Central memory CD8-positive, alpha-beta T cell (primary cell): ENCODE measurements at regions not wholly inside any gene's neighbourhood (a gene's known extent, or its start where the extent isn't known, plus 50 kb on each side); places are given as distances from the start of the nearest gene placed in this dataset.
"Not testable (repeated sequence)": the region's sequence is repeated elsewhere in the genome, so short reads cannot be mapped to it uniquely, and the experiment has no call there.

ENCODE experiments used
- ATAC-seq: fragments of 150-1000 bp; cut with Tn5 transposase; replicated peaks from 2 replicates; pipeline ENCODE4 v1.10.0; 2022; ENCODE audit warnings: mild to moderate bottlenecking, moderate FRiP score, moderate number of reproducible peaks; ENCODE audit not compliant: poor library complexity, severe bottlenecking; ENCODE audit errors: extremely low read depth
- DNase-seq, 2 donors: peaks; one replicate each; pipeline ENCODE4 v3.0.0; 2021; ENCODE audit warnings: low spot score in 2 of 2
- H3K27ac Mint-ChIP-seq: one replicate; pipeline ENCODE4 v1.8.0; 2022; ENCODE audit warnings: low read depth, mild to moderate bottlenecking, moderate library complexity, mixed read lengths
- H3K27me3 Mint-ChIP-seq: one replicate; pipeline ENCODE4 v1.8.0; 2022; ENCODE audit warnings: mixed read lengths
- H3K36me3 Mint-ChIP-seq: one replicate; pipeline ENCODE4 v1.8.0; 2022; ENCODE audit warnings: mild to moderate bottlenecking, moderate library complexity, mixed read lengths; ENCODE audit not compliant: insufficient read depth
- H3K4me1 Mint-ChIP-seq: one replicate; pipeline ENCODE4 v1.8.0; 2022; ENCODE audit warnings: mixed read lengths
- H3K4me3 Mint-ChIP-seq: one replicate; pipeline ENCODE4 v1.8.0; 2022; ENCODE audit warnings: mild to moderate bottlenecking, moderate library complexity, mixed read lengths
- H3K9me3 Mint-ChIP-seq: one replicate; pipeline ENCODE4 v1.8.0; 2022; ENCODE audit warnings: mixed read lengths

DNA sequence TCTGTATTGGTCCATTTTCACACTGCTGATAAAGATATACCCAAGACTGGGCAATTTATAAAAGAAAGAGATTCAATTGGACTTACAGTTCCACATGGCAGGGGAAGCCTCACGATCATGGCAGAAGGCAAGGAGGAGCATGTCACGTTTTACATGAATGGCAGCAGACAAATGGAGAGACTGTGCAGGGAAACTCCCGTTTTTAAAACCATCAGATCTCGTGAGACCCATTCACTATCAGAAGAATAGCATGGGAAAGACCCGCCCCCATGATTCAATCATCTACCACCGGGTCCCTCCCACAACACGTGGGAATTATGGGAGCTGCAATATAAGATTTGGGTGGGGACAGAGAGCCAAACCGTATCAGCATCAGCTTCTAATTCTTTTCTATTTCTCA, 217.0 kb downstream of the ANAPC1 start:
- Mint-ChIP-seq H3K36me3 (no peaks in the 10 kb centered on the region), H3K4me1 (peaks cover 5% of the 10 kb centered on the region), H3K27ac (no peak overlapping the region), H3K9me3 (no peaks in the 10 kb centered on the region), H3K4me3 (no peak overlapping the region), H3K27me3 (no peaks in the 10 kb centered on the region)
- no peak for DNase-seq
- ATAC-seq: no peak

DNA sequence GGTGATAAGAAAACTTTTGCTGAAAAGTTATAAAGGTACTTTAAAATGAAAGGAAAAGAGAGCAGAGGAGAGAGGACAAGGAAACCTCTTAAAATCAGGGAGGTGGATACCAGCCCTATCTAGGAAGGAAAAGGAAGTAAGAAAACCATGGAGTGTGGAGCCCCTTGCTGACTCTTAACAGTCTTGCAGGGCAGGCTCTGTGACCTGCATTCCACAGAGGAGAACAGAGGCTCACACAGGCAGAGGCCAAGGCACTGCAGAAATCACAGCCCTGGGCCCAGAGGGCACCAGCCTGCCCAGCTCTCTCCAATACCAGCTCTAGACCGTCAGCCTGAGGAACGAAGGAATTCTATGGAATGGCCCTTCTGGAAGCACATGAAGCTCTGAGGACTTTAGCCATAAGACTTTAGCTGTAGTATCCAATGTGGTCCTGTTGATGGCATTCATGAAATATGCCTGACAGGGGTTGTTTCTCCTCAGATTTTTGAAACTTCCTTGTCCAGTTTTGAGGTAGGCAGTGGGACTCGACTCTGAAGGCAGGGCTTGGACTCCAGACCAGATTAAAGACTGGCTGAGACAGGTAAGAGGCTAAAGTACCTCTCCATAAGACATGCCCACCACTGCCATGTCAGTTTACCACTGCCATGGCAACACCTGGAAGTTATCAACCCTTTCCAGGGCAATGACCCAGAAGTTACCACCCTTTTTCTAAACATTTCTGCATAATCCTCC, 216.3 kb downstream of the ANAPC1 start:
- peaks cover 5% of the 10 kb centered on the region for H3K4me1 Mint-ChIP-seq
- ATAC-seq: no peak
- DNase-seq: no peak
- H3K9me3 Mint-ChIP-seq: no peaks in the 10 kb centered on the region
- no peak overlapping the region for H3K4me3 Mint-ChIP-seq
- no peaks in the 10 kb centered on the region for H3K27me3 Mint-ChIP-seq
- H3K36me3 Mint-ChIP-seq: no peaks in the 10 kb centered on the region
- no peak overlapping the region for H3K27ac Mint-ChIP-seq

DNA sequence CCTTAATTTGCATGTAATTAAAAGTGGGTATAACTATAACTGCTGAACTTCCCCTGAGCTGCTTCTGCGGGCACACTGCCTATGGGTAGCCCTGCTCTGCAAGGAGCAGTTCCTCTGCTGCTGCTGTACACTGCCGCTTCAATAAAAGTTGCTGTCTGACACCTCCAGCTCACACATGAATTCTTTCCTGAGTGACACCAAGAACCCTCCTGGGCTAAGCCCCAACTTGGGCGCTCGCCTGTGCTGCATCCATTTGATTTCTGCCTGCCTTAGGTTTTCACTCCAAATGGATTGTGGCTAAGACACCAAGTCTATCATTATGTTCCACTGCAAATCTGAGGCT, 215.7 kb downstream of the ANAPC1 start:
- no peak for DNase-seq
- Mint-ChIP-seq H3K9me3 (no peaks in the 10 kb centered on the region), H3K4me1 (no peaks in the 10 kb centered on the region), H3K27ac (no peak overlapping the region), H3K27me3 (no peaks in the 10 kb centered on the region), H3K4me3 (no peak overlapping the region), H3K36me3 (no peaks in the 10 kb centered on the region)
- no peak for ATAC-seq

DNA sequence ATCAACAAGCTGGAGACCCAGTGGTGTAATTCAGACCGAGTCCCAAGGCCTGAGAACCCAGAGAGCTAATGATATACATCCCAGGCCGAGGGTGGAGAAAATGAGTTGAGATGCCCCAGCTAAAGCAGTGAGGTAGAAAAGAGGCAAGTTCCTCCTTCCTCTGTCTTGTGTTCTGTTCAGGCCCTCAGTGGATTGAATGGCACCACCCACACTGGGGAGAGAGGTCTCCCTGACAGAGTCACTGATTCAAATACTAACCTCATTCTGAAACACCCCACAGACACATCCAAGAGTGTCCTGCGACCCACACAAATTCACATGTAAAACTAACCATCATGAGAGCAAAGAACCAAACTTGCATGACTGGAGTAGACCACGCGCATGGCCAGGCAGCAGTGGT, 215.3 kb downstream of the ANAPC1 start:
- H3K9me3 Mint-ChIP-seq: no peaks in the 10 kb centered on the region
- H3K4me3 Mint-ChIP-seq: no peak overlapping the region
- no peaks in the 10 kb centered on the region for H3K4me1 Mint-ChIP-seq
- H3K27me3 Mint-ChIP-seq: no peaks in the 10 kb centered on the region
- no peak for ATAC-seq
- no peak for DNase-seq
- H3K36me3 Mint-ChIP-seq: no peaks in the 10 kb centered on the region
- no peak overlapping the region for H3K27ac Mint-ChIP-seq

DNA sequence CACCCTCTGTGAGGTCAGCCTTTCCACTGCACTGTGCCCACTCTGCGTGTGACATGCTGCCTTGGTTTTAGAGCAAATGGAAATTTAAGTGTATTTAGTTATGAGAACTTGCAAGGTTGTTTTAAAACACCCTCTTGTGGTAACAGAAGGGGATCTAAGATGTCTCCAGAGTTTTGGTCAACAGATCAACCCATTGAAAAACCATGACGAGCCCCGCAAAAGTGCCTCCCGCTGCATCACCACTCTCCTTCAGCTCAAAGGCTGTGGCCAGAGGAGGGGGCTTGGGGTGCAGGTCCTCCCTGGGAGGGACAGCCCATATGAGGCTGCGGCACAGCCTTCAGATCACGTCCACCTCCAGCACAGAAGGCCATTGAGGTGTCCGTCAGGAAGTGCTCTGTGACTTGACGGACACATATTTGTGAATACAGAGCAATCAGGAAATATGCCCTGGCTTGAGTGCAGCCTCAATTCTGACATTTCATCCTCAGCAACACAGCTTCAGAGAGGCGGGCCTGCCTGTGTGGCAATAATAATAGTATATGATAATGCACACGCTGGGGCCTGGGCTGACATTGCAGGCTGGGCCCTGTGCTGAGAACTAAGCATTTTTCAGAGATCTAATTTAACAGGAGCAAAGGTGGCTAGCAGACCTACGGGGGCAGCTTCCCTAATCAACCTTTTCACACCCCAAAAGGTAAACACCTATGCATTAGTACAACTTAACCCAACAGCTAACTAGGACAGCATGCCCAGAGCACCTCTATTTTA, 213.9 kb downstream of the ANAPC1 start:
- H3K4me3 Mint-ChIP-seq: no peak overlapping the region
- no peaks in the 10 kb centered on the region for H3K36me3 Mint-ChIP-seq
- no peaks in the 10 kb centered on the region for H3K9me3 Mint-ChIP-seq
- DNase-seq: no peak
- no peak overlapping the region for H3K27ac Mint-ChIP-seq
- no peak for ATAC-seq
- H3K4me1 Mint-ChIP-seq: no peaks in the 10 kb centered on the region
- no peaks in the 10 kb centered on the region for H3K27me3 Mint-ChIP-seq

DNA sequence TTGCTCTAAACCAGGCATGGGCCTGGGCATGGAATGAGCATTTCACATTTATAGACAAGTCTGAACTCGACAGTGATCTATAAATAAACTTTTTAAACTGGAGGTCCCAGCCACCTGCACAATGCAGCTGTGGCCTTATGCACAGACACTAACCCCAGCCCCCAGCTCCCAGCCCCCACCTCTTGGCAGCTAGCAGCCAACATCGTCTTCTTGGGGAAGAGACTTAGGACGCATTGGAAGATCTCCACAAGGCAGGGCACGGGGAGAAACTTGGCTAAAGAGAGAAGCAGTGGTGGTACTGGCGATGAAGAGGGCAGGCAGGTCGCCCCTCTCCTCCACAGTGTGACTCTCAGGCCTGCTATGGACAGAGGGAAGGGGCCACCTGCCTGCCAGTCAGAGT, 213.2 kb downstream of the ANAPC1 start:
- Mint-ChIP-seq H3K36me3 (no peaks in the 10 kb centered on the region), H3K27ac (no peak overlapping the region), H3K4me1 (no peaks in the 10 kb centered on the region), H3K4me3 (no peak overlapping the region), H3K9me3 (no peaks in the 10 kb centered on the region), H3K27me3 (no peaks in the 10 kb centered on the region)
- ATAC-seq (no peak), DNase-seq (no peak)

DNA sequence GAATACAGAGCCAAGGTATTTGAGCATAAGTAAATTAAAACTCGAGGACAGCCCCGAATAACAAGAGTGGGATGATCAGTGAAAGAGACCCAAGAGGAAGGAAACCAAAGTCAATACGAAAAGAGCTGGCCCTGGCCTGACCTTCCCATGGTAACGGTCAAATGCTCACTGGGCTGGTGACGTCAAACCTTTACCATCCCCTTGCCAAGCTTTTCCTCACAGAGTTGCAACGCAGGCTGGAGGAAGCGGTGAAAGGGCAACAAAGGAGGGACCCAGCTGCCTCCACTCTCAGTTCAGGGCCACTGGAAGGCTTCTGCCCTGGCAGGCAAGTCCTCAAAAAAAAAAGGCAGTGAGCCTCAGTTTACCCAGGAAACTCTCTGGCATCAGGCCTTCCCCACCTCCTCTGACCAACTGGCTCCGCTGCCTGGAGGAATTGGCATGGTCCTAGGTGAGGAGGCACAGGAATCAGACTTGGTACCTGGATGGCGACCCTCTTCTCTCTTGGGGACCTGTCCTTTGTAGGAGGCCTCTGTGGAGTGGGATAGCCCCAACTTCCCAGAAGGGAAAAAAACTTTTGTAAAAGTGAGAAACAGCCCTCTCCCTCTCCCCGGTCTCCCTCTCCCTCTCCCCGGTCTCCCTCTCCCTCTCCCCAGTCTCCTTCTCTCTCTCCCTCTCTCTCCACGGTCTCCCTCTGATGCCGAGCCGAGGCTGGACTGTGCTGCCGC, 212.4 kb downstream of the ANAPC1 start:
- no peaks in the 10 kb centered on the region for H3K4me1 Mint-ChIP-seq
- no peaks in the 10 kb centered on the region for H3K27me3 Mint-ChIP-seq
- H3K27ac Mint-ChIP-seq: no peak overlapping the region
- H3K36me3 Mint-ChIP-seq: no peaks in the 10 kb centered on the region
- H3K4me3 Mint-ChIP-seq: no peak overlapping the region
- DNase-seq: no peak
- H3K9me3 Mint-ChIP-seq: no peaks in the 10 kb centered on the region
- ATAC-seq: no peak

DNA sequence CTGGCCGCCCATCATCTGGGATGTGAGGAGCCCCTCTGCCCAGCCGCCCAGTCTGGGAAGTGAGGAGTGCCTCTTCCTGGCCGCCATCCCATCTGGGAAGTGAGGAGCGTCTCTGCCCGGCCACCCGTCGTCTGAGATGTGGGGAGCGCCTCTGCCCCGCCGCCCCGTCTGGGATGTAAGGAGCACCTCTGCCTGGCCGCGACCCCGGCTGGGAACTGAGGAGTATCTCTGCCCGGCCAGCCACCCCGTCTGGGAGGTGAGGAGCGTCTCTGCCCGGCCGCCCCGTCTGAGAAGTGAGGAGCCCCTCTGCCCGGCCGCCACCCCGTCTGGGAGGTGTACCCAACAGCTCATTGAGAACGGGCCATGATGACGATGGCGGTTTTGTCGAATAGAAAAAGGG, 211.4 kb downstream of the ANAPC1 start:
- not testable (repeated sequence) for H3K4me1 Mint-ChIP-seq, H3K27me3 Mint-ChIP-seq, H3K4me3 Mint-ChIP-seq, H3K36me3 Mint-ChIP-seq, H3K27ac Mint-ChIP-seq, H3K9me3 Mint-ChIP-seq, DNase-seq, ATAC-seq

DNA sequence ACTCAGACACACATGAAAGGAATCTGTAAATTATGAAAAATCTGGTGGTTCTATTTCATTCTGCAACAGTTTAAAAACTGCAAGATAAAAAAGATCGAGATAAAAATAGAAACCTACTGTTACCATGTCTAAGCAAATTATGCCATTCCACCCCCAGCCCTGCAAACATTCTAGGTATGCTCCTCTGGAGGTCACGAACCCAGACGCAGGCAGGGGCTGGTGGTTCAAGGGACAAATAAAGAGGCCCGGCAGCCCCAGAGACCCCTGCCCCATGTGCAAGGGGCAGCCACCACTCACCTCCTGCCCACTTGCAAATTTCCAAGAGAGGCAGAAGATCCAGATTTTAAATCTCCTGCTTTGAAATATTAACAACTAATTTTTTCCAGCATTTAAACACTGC, 210.5 kb downstream of the ANAPC1 start:
- no peak for DNase-seq
- Mint-ChIP-seq H3K4me3 (no peak overlapping the region), H3K9me3 (no peaks in the 10 kb centered on the region), H3K36me3 (no peaks in the 10 kb centered on the region), H3K27ac (no peak overlapping the region), H3K27me3 (no peaks in the 10 kb centered on the region), H3K4me1 (no peaks in the 10 kb centered on the region)
- no peak for ATAC-seq

DNA sequence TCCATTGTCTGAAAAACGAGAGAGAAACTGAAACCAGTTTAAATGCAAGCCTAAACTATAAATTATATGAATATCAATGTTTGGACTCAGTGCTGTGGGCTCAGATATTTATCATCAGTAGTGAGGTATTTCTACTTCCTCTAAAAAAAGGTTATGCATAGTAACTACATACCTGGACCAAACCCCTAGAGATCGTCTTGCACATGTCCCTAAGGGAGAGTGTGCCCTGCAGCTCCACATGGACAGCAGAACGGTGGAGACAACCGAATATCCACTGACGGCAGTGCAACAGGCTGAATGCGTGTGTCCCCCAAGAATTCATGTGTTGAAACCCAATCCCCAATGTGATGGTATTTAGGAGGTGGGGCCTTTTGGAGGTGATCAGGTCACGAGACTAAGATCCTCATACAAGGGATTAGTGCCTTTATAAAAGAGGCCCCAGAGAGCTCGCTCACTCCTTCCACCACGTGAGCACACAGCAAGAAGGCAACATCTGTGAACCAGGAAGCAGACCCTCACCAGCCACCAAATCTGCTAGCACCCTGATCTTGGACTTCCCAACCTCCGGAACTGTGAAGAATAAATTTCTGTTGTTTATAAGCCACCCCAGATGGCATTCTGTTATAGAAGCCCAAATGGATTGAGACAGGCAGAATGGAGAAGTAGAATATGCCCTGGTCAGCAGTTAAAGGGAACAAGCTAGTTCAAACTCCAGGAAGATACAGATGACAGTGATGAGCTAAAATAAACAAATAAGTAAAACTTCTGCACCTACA, 208.4 kb downstream of the ANAPC1 start:
- Mint-ChIP-seq H3K27me3 (no peaks in the 10 kb centered on the region), H3K9me3 (no peaks in the 10 kb centered on the region), H3K36me3 (no peaks in the 10 kb centered on the region), H3K4me1 (no peaks in the 10 kb centered on the region), H3K4me3 (no peak overlapping the region), H3K27ac (no peak overlapping the region)
- DNase-seq (no peak), ATAC-seq (no peak)

DNA sequence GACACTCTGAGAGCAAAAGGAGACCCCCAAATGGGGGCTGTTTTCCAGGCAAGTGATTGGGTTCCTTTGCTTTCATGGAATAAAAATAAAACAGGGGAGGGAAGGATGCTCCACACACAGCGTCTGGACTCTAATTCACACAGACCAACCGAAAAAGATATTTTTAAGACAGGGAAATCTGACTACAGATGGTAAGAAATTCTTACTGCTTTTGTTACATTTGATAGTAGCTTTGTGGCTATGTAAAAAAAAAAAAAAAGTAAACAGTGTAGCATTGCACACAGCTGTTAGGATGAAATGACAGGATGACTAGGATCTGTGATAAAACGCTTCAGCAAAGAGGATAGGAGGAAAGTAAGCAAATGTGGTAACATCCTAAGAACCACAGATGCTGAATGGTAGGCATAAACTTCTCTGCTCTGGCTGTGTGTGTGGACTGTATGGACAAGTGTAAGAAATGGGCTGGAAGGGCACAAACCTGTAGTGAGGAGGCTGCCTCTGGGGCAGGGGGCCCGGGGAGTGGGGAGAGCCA, 207.6 kb downstream of the ANAPC1 start:
- H3K4me1 Mint-ChIP-seq: no peaks in the 10 kb centered on the region
- no peaks in the 10 kb centered on the region for H3K36me3 Mint-ChIP-seq
- no peak for ATAC-seq
- H3K4me3 Mint-ChIP-seq: no peak overlapping the region
- H3K27ac Mint-ChIP-seq: no peak overlapping the region
- H3K27me3 Mint-ChIP-seq: no peaks in the 10 kb centered on the region
- H3K9me3 Mint-ChIP-seq: no peaks in the 10 kb centered on the region
- no peak for DNase-seq

DNA sequence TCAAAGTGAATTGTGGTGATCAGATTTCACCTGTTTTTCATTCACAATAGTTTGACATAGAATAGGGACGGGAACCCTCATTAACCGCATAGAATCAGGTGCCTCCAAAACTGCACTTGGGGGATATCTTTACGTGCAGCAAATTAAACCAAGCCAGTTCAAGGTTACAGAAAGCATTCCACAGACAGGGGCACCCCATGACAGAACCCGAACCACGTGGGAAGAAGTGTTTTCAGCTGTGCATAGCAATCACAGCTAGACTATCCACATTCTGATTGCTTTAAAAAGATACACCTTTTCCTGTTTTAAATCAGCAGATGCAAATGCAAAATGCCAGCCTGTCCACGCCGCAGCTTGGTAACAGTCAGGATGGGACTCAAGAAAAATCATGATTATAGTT, 205.8 kb downstream of the ANAPC1 start:
- no peak for ATAC-seq
- H3K4me1 Mint-ChIP-seq: no peaks in the 10 kb centered on the region
- no peaks in the 10 kb centered on the region for H3K9me3 Mint-ChIP-seq
- no peak for DNase-seq
- no peak overlapping the region for H3K27ac Mint-ChIP-seq
- H3K4me3 Mint-ChIP-seq: no peak overlapping the region
- H3K36me3 Mint-ChIP-seq: no peaks in the 10 kb centered on the region
- H3K27me3 Mint-ChIP-seq: no peaks in the 10 kb centered on the region
